ENCODE measurements at regions not wholly inside any gene's neighbourhood (a gene's known extent, or its start where the extent isn't known, plus 50 kb on each side); places are given as distances from the start of the nearest gene placed in this dataset.

DNA sequence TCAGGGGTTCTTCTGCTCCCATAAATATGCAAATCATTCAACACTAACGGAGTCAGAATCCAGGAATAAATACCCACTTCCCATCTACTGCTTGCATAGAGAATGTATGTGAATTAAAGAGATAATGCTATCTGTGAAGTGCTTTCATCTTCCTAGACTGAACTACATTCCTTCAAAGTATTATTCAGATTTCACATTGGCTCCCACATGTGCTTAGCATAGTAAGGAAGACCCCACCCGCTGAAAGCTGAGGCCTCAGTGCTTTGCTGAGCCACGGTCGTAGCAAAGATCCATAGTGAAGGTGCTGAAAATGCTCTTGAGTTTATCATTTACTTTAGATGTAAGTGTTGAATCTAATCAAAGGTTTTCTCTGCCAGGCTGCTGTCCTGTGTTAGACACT, 97.0 kb upstream of the SPACA1 start:
- Histone ChIP-seq H3K9me3 (no peaks in the 10 kb centered on the region), H3K27ac (no peak overlapping the region), H3K4me3 (no peak overlapping the region), H3K27me3 (no peaks in the 10 kb centered on the region), H3K4me1 (peaks cover 0 to 3% (median 0%) of the 10 kb centered on the region in 9 donors), H3K36me3 (no peaks in the 10 kb centered on the region)
- WGBS, 2 donors: 67 to 76% methylated on average over 4 of the region's 4 CpGs
- intact Hi-C loops (cut with DNase I): no loop called here
- DNase-seq (no peak), ATAC-seq (no peak)
- TF ChIP-seq, protein P1, sequence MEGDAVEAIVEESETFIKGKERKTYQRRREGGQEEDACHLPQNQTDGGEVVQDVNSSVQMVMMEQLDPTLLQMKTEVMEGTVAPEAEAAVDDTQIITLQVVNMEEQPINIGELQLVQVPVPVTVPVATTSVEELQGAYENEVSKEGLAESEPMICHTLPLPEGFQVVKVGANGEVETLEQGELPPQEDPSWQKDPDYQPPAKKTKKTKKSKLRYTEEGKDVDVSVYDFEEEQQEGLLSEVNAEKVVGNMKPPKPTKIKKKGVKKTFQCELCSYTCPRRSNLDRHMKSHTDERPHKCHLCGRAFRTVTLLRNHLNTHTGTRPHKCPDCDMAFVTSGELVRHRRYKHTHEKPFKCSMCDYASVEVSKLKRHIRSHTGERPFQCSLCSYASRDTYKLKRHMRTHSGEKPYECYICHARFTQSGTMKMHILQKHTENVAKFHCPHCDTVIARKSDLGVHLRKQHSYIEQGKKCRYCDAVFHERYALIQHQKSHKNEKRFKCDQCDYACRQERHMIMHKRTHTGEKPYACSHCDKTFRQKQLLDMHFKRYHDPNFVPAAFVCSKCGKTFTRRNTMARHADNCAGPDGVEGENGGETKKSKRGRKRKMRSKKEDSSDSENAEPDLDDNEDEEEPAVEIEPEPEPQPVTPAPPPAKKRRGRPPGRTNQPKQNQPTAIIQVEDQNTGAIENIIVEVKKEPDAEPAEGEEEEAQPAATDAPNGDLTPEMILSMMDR (IDR thresholded peaks at IDR 0.05): no peak

DNA sequence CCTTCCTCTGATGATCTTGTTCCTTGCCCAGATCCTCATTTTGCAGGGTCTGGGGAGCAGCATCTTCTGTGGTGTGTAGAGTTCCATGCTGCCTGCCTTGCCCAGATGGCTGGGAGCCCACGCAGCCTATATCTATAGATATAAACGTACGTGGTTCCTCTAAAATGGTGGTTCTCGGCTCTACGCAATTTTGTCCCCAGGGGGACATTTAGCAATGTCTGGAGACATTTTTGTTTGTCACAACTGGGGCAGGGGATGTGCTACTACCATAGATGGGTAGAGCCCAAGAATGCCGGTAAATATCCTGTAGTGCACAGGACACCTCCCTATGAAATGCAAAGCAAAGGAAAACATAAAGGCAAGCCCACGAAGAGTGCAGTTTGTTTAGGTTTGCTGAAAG, 98.4 kb upstream of the SPACA1 start:
- H3K9me3 ChIP-seq: no peaks in the 10 kb centered on the region
- ATAC-seq (no peak), DNase-seq (no peak)
- intact Hi-C loops (cut with DNase I): no loop called here
- no peaks in the 10 kb centered on the region for H3K36me3 ChIP-seq
- no peaks in the 10 kb centered on the region for H3K27me3 ChIP-seq
- WGBS, 2 donors: 80 to 81% methylated on average over 7 of the region's 7 CpGs
- TF ChIP-seq, protein P1 (IDR thresholded peaks at IDR 0.05): no peak
- no peak overlapping the region for H3K4me3 ChIP-seq
- no peak overlapping the region for H3K27ac ChIP-seq
- peaks cover 0 to 14% (median 8%) of the 10 kb centered on the region in 9 donors for H3K4me1 ChIP-seq

DNA sequence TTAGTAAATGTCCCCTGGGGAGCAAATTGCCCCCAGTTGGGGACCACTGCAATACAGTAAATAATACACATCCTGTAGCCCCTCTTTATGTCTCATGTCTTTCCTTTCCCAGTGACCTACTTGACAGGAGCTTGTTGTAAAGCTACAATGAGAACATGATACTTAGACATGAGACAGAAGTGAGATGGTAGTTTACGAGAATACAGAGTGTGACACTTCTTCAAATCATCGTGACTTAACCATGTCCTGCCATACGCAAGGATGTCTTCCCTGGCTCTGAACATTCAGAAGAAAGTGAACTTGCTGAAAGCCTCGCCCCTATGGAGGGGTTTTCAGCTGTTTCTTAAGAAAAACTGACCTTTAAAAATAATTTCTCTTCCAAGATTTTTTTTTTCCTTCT, 101.0 kb upstream of the SPACA1 start:
- intact Hi-C loops (cut with DNase I): no loop called here
- peaks cover 0 to 15% (median 9%) of the 10 kb centered on the region in 9 donors for H3K4me1 ChIP-seq
- no peaks in the 10 kb centered on the region for H3K36me3 ChIP-seq
- no peak overlapping the region for H3K27ac ChIP-seq
- no peak overlapping the region for H3K4me3 ChIP-seq
- 74 to 78% methylated on average over 4 of the region's 4 CpGs for WGBS, 2 donors
- no peak for ATAC-seq
- TF ChIP-seq, protein P1 (IDR thresholded peaks at IDR 0.05): no peak
- H3K27me3 ChIP-seq: peaks cover 0 to 7% (median 0%) of the 10 kb centered on the region in 7 donors
- H3K9me3 ChIP-seq: no peaks in the 10 kb centered on the region
- DNase-seq: no peak

DNA sequence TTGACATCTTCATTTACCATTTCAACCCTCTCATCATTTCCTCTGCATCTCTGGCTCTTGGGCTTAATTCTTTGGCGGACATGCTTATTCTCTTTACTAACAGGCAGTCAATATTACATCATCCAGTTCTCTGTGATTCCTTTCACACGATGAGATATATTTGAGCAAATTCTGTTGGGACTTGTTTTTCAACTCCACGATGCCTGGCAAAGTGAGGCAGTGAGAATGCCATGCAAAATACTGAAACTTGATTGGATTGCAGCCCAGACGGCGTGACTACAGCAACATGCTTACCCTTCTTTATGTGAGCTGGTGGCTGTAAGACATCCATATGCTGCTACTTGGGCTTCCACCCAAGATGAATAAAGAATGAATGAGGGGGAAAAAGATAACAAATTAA, 101.7 kb upstream of the SPACA1 start:
- DNase-seq (no peak), ATAC-seq (no peak)
- Histone ChIP-seq H3K36me3 (no peaks in the 10 kb centered on the region), H3K9me3 (no peaks in the 10 kb centered on the region), H3K4me3 (no peak overlapping the region), H3K27me3 (peaks cover 0 to 9% (median 0%) of the 10 kb centered on the region in 7 donors), H3K4me1 (peaks cover 0 to 15% (median 9%) of the 10 kb centered on the region in 9 donors), H3K27ac (no peak overlapping the region)
- TF ChIP-seq, protein P1 (IDR thresholded peaks at IDR 0.05): no peak
- intact Hi-C loops (cut with DNase I): no loop called here
- WGBS, 2 donors: 72 to 78% methylated on average over 5 of the region's 5 CpGs

Data from heart right ventricle (tissue), 16 donors.